ENCODE measurements at regions not wholly inside any gene's neighbourhood (a gene's known extent, or its start where the extent isn't known, plus 50 kb on each side); places are given as distances from the start of the nearest gene placed in this dataset.

- TF ChIP-seq EP300 (IDR thresholded peaks at IDR 0.05; ENCODE audit: low read depth) (no peak), POLR2AphosphoS5 (IDR thresholded peaks at IDR 0.05) (no peak), CTCF (IDR thresholded peaks at IDR 0.05) (no peak), POLR2A (IDR thresholded peaks at IDR 0.05) (no peak)
Measured at GRCh38 chr6:121647905-121648304, 212.5 kb downstream of the GJA1 start.

Measured in transverse colon (tissue), 4 donors.